H1 (cell line): ENCODE measurements at regions not wholly inside any gene's neighbourhood (a gene's known extent, or its start where the extent isn't known, plus 50 kb on each side); places are given as distances from the start of the nearest gene placed in this dataset.

ENCODE experiments used
- CTCF ChIA-PET: fragments of 300-600 bp; sonication (Branson Sonifier 250); formaldehyde crosslinking; loops from one replicate; lab custom pipeline; 2021; ENCODE audit not compliant: partially characterized antibody; lab: Charles Lee
- POLR2A ChIA-PET: fragments of 300-600 bp; sonication (Branson Sonifier 250); formaldehyde crosslinking; loops from one replicate; lab custom pipeline; 2021; ENCODE audit warnings: inconsistent platforms; ENCODE audit not compliant: partially characterized antibody; lab: Charles Lee
- DNase-seq, 2 experiments: peaks; one replicate each; pipeline versions ENCODE4 v3.0.0 to v3.0.0-alpha.2; 2010 to 2022; ENCODE audit warnings: low spot score in 2 of 2, low read depth in 1 of 2, mixed read lengths in 1 of 2
- FAIRE-seq: peaks from 2 replicates; lab custom pipeline; 2011; peaks lifted over from hg19 to GRCh38; lab: Jason Lieb, UNC
- H2AFZ ChIP-seq: 2 replicates; pipeline ENCODE4 v1.8.1; 2012; ENCODE audit warnings: low read length, inconsistent platforms
- H2AK5ac ChIP-seq: 2 replicates; pipeline ENCODE4 v1.6.1; 2013; ENCODE audit warnings: low read depth, low read length
- H2BK120ac ChIP-seq: replicated peaks from 2 replicates; pipeline ENCODE3; 2013; ENCODE audit warnings: low read depth, low read length, inconsistent platforms
- H2BK12ac ChIP-seq: 2 replicates; pipeline ENCODE4 v1.6.1; 2013; ENCODE audit warnings: low read depth, low read length
- H2BK15ac ChIP-seq: 2 replicates; pipeline ENCODE4 v1.6.1; 2013; ENCODE audit warnings: low read length
- H2BK20ac ChIP-seq: 2 replicates; pipeline ENCODE4 v1.6.1; 2013; ENCODE audit warnings: low read length
- H2BK5ac ChIP-seq: 2 replicates; pipeline ENCODE4 v1.6.1; 2013; ENCODE audit warnings: low read depth, low read length
- H3K14ac ChIP-seq: 2 replicates; pipeline ENCODE4 v1.6.1; 2013; ENCODE audit warnings: inconsistent platforms; ENCODE audit not compliant: insufficient read length
- H3K18ac ChIP-seq: 2 replicates; pipeline ENCODE4 v1.6.1; 2013; ENCODE audit warnings: low read length; ENCODE audit errors: extremely low read depth
- H3K23ac ChIP-seq: 2 replicates; pipeline ENCODE4 v1.6.1; 2013; ENCODE audit warnings: inconsistent platforms; ENCODE audit not compliant: insufficient read length
- H3K23me2 ChIP-seq: 2 replicates; pipeline ENCODE4 v1.6.1; 2013; ENCODE audit warnings: low read depth, low read length
- H3K27ac ChIP-seq: 2 replicates; pipeline ENCODE4 v1.6.1; 2011; ENCODE audit warnings: low read depth, low read length, inconsistent platforms
- H3K27me3 ChIP-seq, 4 experiments: replicated peaks in 1 of 4; 1 replicate in 1 of 4; 2 replicates in 3 of 4; pipeline versions ENCODE4 v1.6.1 to v1.8.1; 2011 to 2013; ENCODE audit warnings: low read length in 3 of 4, mild to moderate bottlenecking in 3 of 4, inconsistent platforms in 2 of 4, mixed read lengths in 2 of 4, moderate library complexity in 1 of 4; ENCODE audit not compliant: control insufficient read depth in 3 of 4, insufficient read depth in 3 of 4; ENCODE audit errors: extremely low read depth in 1 of 4
- H3K36me3 ChIP-seq, 4 experiments: 2 replicates each; pipeline versions ENCODE4 v1.6.1 to v1.8.1; 2011 to 2013; ENCODE audit warnings: mild to moderate bottlenecking in 4 of 4, low read length in 3 of 4, moderate library complexity in 2 of 4, control low read depth in 1 of 4, inconsistent platforms in 1 of 4; ENCODE audit not compliant: insufficient read depth in 4 of 4, control insufficient read depth in 2 of 4
- H3K4ac ChIP-seq: replicated peaks from 2 replicates; pipeline ENCODE3; 2013; ENCODE audit warnings: low read length, low read depth, mixed read lengths, inconsistent platforms; ENCODE audit not compliant: insufficient read length
- H3K4me1 ChIP-seq, 4 experiments: replicated peaks in 1 of 4; 1 replicate in 1 of 4; 2 replicates in 3 of 4; pipeline versions ENCODE4 v1.6.1 to v1.8.1; 2011 to 2013; ENCODE audit warnings: low read length in 3 of 4, inconsistent platforms in 2 of 4, mixed read lengths in 1 of 4; ENCODE audit not compliant: insufficient read depth in 4 of 4, control insufficient read depth in 3 of 4
- H3K4me2 ChIP-seq, 2 experiments: 2 replicates each; pipeline versions ENCODE4 v1.6.1 to v1.8.1; 2011 to 2013; ENCODE audit warnings: low read depth in 2 of 2, low read length in 2 of 2, control low read depth in 1 of 2, inconsistent platforms in 1 of 2, mild to moderate bottlenecking in 1 of 2; ENCODE audit not compliant: insufficient read depth in 1 of 2
- H3K4me3 ChIP-seq, 4 experiments: fragments of 200-600, 300-600 bp in 1 of 4; sonication (generic), shearing (Covaris generic), sonication (Bioruptor Twin) in 1 of 4; 2 replicates each; pipeline versions ENCODE4 v1.5.1 to v1.8.1; 2011 to 2016; ENCODE audit warnings: low read length in 4 of 4, low read depth in 3 of 4, control low read depth in 2 of 4, inconsistent platforms in 2 of 4, mild to moderate bottlenecking in 2 of 4, mixed read lengths in 1 of 4, moderate library complexity in 1 of 4; ENCODE audit not compliant: insufficient read depth in 2 of 4; ENCODE audit errors: extremely low read depth in 1 of 4
- H3K56ac ChIP-seq: replicated peaks from 2 replicates; pipeline ENCODE3; 2013; ENCODE audit warnings: low read depth, mild to moderate bottlenecking, mixed read lengths, low read length, inconsistent platforms; ENCODE audit not compliant: insufficient read length
- H3K79me1 ChIP-seq: 2 replicates; pipeline ENCODE4 v1.6.1; 2013; ENCODE audit warnings: low read depth, low read length, control low read depth
- H3K79me2 ChIP-seq, 2 experiments: 2 replicates each; pipeline versions ENCODE4 v1.6.1 to v1.8.1; 2012 to 2013; ENCODE audit warnings: low read length in 2 of 2, mild to moderate bottlenecking in 2 of 2, inconsistent platforms in 1 of 2; ENCODE audit not compliant: insufficient read depth in 2 of 2, control insufficient read depth in 1 of 2
- H3K9ac ChIP-seq, 4 experiments: replicated peaks in 1 of 4; 1 replicate in 1 of 4; 2 replicates in 3 of 4; pipeline versions ENCODE4 v1.6.1 to v1.8.1; 2011 to 2013; ENCODE audit warnings: low read depth in 3 of 4, low read length in 3 of 4, control low read depth in 2 of 4, mild to moderate bottlenecking in 2 of 4, moderate library complexity in 2 of 4, inconsistent platforms in 1 of 4; ENCODE audit errors: extremely low read depth in 1 of 4
- H3K9me3 ChIP-seq, 2 experiments: 2 replicates each; pipeline versions ENCODE4 v1.6.1 to v1.8.1; 2012 to 2013; ENCODE audit warnings: mild to moderate bottlenecking in 2 of 2, moderate library complexity in 2 of 2, control low read depth in 1 of 2, inconsistent platforms in 1 of 2, low read depth in 1 of 2, low read length in 1 of 2, mixed read lengths in 1 of 2; ENCODE audit not compliant: insufficient read depth in 2 of 2
- H4K20me1 ChIP-seq, 2 experiments: replicated peaks in 1 of 2; 2 replicates each; pipeline versions ENCODE3 to v1.8.1; 2011 to 2013; ENCODE audit warnings: inconsistent platforms in 2 of 2, low read length in 2 of 2, mild to moderate bottlenecking in 1 of 2; ENCODE audit not compliant: insufficient read depth in 2 of 2, control insufficient read depth in 1 of 2
- H4K5ac ChIP-seq: 2 replicates; pipeline ENCODE4 v1.6.1; 2013; ENCODE audit warnings: low read length, low read depth, mixed read lengths, inconsistent platforms; ENCODE audit not compliant: insufficient read length
- H4K8ac ChIP-seq: 2 replicates; pipeline ENCODE4 v1.8.0; 2013; ENCODE audit warnings: mild to moderate bottlenecking, moderate library complexity, low read length, inconsistent platforms; ENCODE audit not compliant: insufficient read depth; ENCODE audit errors: extremely low read depth
- H4K91ac ChIP-seq: replicated peaks from 2 replicates; pipeline ENCODE3; 2013; ENCODE audit warnings: low read length, mixed read lengths, inconsistent platforms; ENCODE audit not compliant: insufficient read length
- ATF3 ChIP-seq: IDR thresholded peaks from 2 replicates; pipeline ENCODE4 v1.6.1; 2011; ENCODE audit warnings: low read depth, mild to moderate bottlenecking, low read length; ENCODE audit not compliant: insufficient read depth
- BACH1 ChIP-seq: IDR thresholded peaks from 2 replicates; pipeline ENCODE4 v1.6.1; 2012; ENCODE audit warnings: low read length, improper control_type of control experiment
- CREB1 ChIP-seq: IDR thresholded peaks from 2 replicates; pipeline ENCODE4 v1.6.1; 2012; ENCODE audit warnings: inconsistent platforms
- EP300 ChIP-seq, 2 experiments: IDR thresholded peaks; 1 replicate in 1 of 2; 2 replicates in 1 of 2; pipeline ENCODE4 v1.6.1; 2011 to 2012; ENCODE audit warnings: low read depth in 2 of 2, low read length in 2 of 2, mild to moderate bottlenecking in 2 of 2, borderline replicate concordance in 1 of 2, inconsistent platforms in 1 of 2, moderate library complexity in 1 of 2
- FOSL1 ChIP-seq: IDR thresholded peaks from 2 replicates; pipeline ENCODE4 v1.6.1; 2011; ENCODE audit warnings: mild to moderate bottlenecking, low read depth, low read length, moderate library complexity; ENCODE audit not compliant: insufficient read depth
- RBBP5 ChIP-seq: IDR thresholded peaks from 2 replicates; pipeline ENCODE4 v1.7.1; 2012; ENCODE audit warnings: low read depth, mild to moderate bottlenecking, inconsistent platforms, low read length, moderate library complexity, borderline replicate concordance
- SIX5 ChIP-seq: IDR thresholded peaks from 2 replicates; pipeline ENCODE4 v1.6.1; 2011; ENCODE audit warnings: mild to moderate bottlenecking, low read depth, low read length
- WGBS, 2 experiments: shearing (Covaris generic) in 1 of 2; methylation state at CpG; one replicate each; pipeline versions ENCODE4 v1.1.6 to v1.1.7; 2013 to 2015; ENCODE audit warnings: low lambda C conversion rate in 2 of 2, mixed read lengths in 2 of 2, inconsistent platforms in 1 of 2, low coverage in 1 of 2, missing lambda C conversion rate in 1 of 2; ENCODE audit not compliant: insufficient replicate concordance in 2 of 2, insufficient coverage in 1 of 2, insufficient read length in 1 of 2; ENCODE audit errors: extremely low coverage in 1 of 2, missing lambda C conversion rate in 1 of 2; 5-methylcytosine and 5-hydroxymethylcytosine counted together
- TF ChIP-seq, protein P1 (sequence below), 3 experiments: IDR thresholded peaks; 1 replicate in 2 of 3; 2 replicates in 1 of 3; pipeline versions ENCODE4 v1.5.1 to v1.6.1; 2011; ENCODE audit warnings: low read length in 3 of 3, mild to moderate bottlenecking in 3 of 3, inconsistent platforms in 2 of 3, low read depth in 1 of 3, moderate library complexity in 1 of 3; ENCODE audit not compliant: insufficient read depth in 1 of 3; ENCODE audit errors: control extremely low read depth in 1 of 3
- TF ChIP-seq, protein P2 (sequence below): IDR thresholded peaks from 2 replicates; pipeline ENCODE4 v1.6.1; 2012; ENCODE audit warnings: inconsistent platforms

- H2BK20ac ChIP-seq: 0 out of 2 replicates have a peak overlapping the region, but pooled peaks have one; percentile 34
- no peak overlapping the region for H3K56ac ChIP-seq
- H2BK12ac ChIP-seq: no peak overlapping the region
- CTCF ChIA-PET: no interaction called here
- H4K8ac ChIP-seq: no peak overlapping the region
- no peak overlapping the region for H3K14ac ChIP-seq
- H2AFZ ChIP-seq: peak overlapping the region; percentile 50; the same call in 1 of the 2 replicates
- H3K79me2 ChIP-seq: no peaks in the 10 kb centered on the region
- H2AK5ac ChIP-seq: no peak overlapping the region
- no peak overlapping the region for H4K91ac ChIP-seq
- H3K36me3 ChIP-seq: no peaks in the 10 kb centered on the region
- POLR2A ChIA-PET: no interaction called here
- H4K5ac ChIP-seq: no peak overlapping the region
- no peaks in the 10 kb centered on the region for H4K20me1 ChIP-seq
- H3K27ac ChIP-seq: no peak overlapping the region
- no peaks in the 10 kb centered on the region for H3K9me3 ChIP-seq
- 94% methylated on average over 6 of the region's 6 CpGs; no CpG with 5 or more reads in 1 of the 2 experiments for WGBS, 2 experiments
- H3K23ac ChIP-seq: no peak overlapping the region
- H3K4me2 ChIP-seq: no peak overlapping the region
- peaks cover 0 to 3% (median 0%) of the 10 kb centered on the region in 4 experiments; a peak in 2 of 7 replicates for H3K4me1 ChIP-seq
- no peak overlapping the region for H2BK15ac ChIP-seq
- no peak overlapping the region for H2BK120ac ChIP-seq
- H3K4me3 ChIP-seq: no peak overlapping the region
- H3K4ac ChIP-seq: no peak overlapping the region
- no peak for FAIRE-seq
- no peak overlapping the region for H3K9ac ChIP-seq
- H2BK5ac ChIP-seq: no peak overlapping the region
- no peaks in the 10 kb centered on the region for H3K23me2 ChIP-seq
- H3K79me1 ChIP-seq: no peaks in the 10 kb centered on the region
- no peak for DNase-seq
- no peaks in the 10 kb centered on the region for H3K27me3 ChIP-seq
- no peak overlapping the region for H3K18ac ChIP-seq
- no peak for TF ChIP-seq SIX5
- TF ChIP-seq EP300 (IDR thresholded peaks at IDR 0.05; ENCODE audit: borderline replicate concordance in 1 of 2, low read depth in 2 of 2, low read length in 2 of 2): no peak
- TF ChIP-seq, protein P1, sequence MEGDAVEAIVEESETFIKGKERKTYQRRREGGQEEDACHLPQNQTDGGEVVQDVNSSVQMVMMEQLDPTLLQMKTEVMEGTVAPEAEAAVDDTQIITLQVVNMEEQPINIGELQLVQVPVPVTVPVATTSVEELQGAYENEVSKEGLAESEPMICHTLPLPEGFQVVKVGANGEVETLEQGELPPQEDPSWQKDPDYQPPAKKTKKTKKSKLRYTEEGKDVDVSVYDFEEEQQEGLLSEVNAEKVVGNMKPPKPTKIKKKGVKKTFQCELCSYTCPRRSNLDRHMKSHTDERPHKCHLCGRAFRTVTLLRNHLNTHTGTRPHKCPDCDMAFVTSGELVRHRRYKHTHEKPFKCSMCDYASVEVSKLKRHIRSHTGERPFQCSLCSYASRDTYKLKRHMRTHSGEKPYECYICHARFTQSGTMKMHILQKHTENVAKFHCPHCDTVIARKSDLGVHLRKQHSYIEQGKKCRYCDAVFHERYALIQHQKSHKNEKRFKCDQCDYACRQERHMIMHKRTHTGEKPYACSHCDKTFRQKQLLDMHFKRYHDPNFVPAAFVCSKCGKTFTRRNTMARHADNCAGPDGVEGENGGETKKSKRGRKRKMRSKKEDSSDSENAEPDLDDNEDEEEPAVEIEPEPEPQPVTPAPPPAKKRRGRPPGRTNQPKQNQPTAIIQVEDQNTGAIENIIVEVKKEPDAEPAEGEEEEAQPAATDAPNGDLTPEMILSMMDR (IDR thresholded peaks at IDR 0.05; ENCODE audit: control extremely low read depth in 1 of 3, insufficient read depth in 1 of 3, low read depth in 1 of 3, low read length in 3 of 3): no peak
- TF ChIP-seq, protein P2, sequence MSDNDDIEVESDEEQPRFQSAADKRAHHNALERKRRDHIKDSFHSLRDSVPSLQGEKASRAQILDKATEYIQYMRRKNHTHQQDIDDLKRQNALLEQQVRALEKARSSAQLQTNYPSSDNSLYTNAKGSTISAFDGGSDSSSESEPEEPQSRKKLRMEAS: no peak
- TF ChIP-seq BACH1: no peak
- no peak for TF ChIP-seq ATF3
- no peak for TF ChIP-seq RBBP5
- no peak for TF ChIP-seq CREB1
- no peak for TF ChIP-seq FOSL1
These were observed 80.6 kb upstream of the BHLHE40 start for GRCh38 chr3:4898454-4899313.
